Fibroblast of lung (primary cell): ENCODE measurements at regions not wholly inside any gene's neighbourhood (a gene's known extent, or its start where the extent isn't known, plus 50 kb on each side); places are given as distances from the start of the nearest gene placed in this dataset.

Source experiments
- DNase-seq, 2 donors: peaks; one replicate each; pipeline versions ENCODE4 v3.0.0 to v3.0.0-alpha.2; 2010; ENCODE audit warnings: low read depth in 2 of 2
- H2AFZ ChIP-seq: 2 replicates; pipeline ENCODE4 v1.5.1; 2012; ENCODE audit warnings: low read length, control low read depth, inconsistent platforms
- H3K27ac ChIP-seq: 2 replicates; pipeline ENCODE4 v1.5.1; 2011; ENCODE audit warnings: low read length, control low read depth; ENCODE audit not compliant: insufficient read depth
- H3K27me3 ChIP-seq: 2 replicates; pipeline ENCODE4 v1.5.1; 2011; ENCODE audit warnings: mild to moderate bottlenecking, low read length; ENCODE audit not compliant: control insufficient read depth, insufficient read depth
- H3K36me3 ChIP-seq: 2 replicates; pipeline ENCODE4 v1.5.1; 2011; ENCODE audit warnings: low read length; ENCODE audit not compliant: control insufficient read depth, insufficient read depth
- H3K4me1 ChIP-seq: 2 replicates; pipeline ENCODE4 v1.5.1; 2011; ENCODE audit warnings: low read length; ENCODE audit not compliant: control insufficient read depth, insufficient read depth; ENCODE audit errors: extremely low read depth
- H3K4me2 ChIP-seq: 2 replicates; pipeline ENCODE4 v1.5.1; 2011; ENCODE audit warnings: low read length, control low read depth; ENCODE audit not compliant: insufficient read depth; ENCODE audit errors: extremely low read depth
- H3K4me3 ChIP-seq, 4 experiments: fragments of 200-600 bp in 1 of 4; sonication (generic) in 1 of 4; replicated peaks in 1 of 4; 2 replicates each; pipeline ENCODE4 v1.5.1; 2011 to 2016; ENCODE audit warnings: low read length in 4 of 4, low read depth in 3 of 4, mild to moderate bottlenecking in 3 of 4, control low read depth in 2 of 4, inconsistent platforms in 1 of 4, mixed read lengths in 1 of 4; ENCODE audit not compliant: insufficient read depth in 1 of 4; ENCODE audit errors: control extremely low read depth in 1 of 4
- H3K79me2 ChIP-seq: 2 replicates; pipeline ENCODE4 v1.5.1; 2012; ENCODE audit warnings: mild to moderate bottlenecking, low read length, inconsistent platforms; ENCODE audit not compliant: control insufficient read depth, insufficient read depth
- H3K9ac ChIP-seq: 2 replicates; pipeline ENCODE4 v1.5.1; 2011; ENCODE audit warnings: mild to moderate bottlenecking, low read length, control low read depth; ENCODE audit not compliant: insufficient read depth
- H3K9me3 ChIP-seq: 2 replicates; pipeline ENCODE4 v1.5.1; 2012; ENCODE audit warnings: low read depth, low read length; ENCODE audit not compliant: control insufficient read depth, insufficient read depth
- H4K20me1 ChIP-seq: 2 replicates; pipeline ENCODE4 v1.5.1; 2011; ENCODE audit warnings: low read length; ENCODE audit not compliant: control insufficient read depth, insufficient read depth; ENCODE audit errors: extremely low read depth
- EZH2 ChIP-seq: IDR thresholded peaks from 2 replicates; pipeline ENCODE4 v1.5.1; 2012; ENCODE audit warnings: low read length, control low read depth, mild to moderate bottlenecking; ENCODE audit errors: missing control alignments
- TF ChIP-seq, protein P1 (sequence below), 2 donors: IDR thresholded peaks in 1 of 2; conservative IDR thresholded peaks in 1 of 2; 1 replicate in 1 of 2; 2 replicates in 1 of 2; pipeline ENCODE4 v1.5.1; 2011 to 2012; ENCODE audit warnings: low read length in 2 of 2, control low read depth in 1 of 2, inconsistent platforms in 1 of 2, low read depth in 1 of 2, mild to moderate bottlenecking in 1 of 2

DNA sequence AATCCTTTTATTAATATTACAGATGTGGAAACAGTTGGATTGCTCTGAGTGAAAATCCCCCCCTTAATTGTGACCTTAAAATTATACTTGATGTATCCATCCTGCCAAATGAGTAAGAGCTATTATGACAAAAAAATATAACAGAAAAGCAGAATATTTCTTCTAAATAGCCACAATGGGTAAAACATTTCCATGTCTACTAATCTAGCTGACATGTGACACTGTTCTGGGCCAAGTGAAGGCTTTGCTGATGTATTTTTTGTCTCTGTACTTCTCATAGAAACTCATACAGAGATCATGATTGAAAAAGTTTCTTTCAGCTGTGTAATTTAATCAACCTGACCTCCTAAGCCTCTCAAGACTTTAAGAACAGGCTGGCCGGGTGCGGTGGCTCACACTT is 569.1 kb upstream of the ZFP42 start:
- H3K27ac ChIP-seq: no peak overlapping the region
- no peaks in the 10 kb centered on the region for H3K36me3 ChIP-seq
- no peaks in the 10 kb centered on the region for H3K4me1 ChIP-seq
- no peak for DNase-seq
- TF ChIP-seq EZH2: no peak
- TF ChIP-seq, protein P1, sequence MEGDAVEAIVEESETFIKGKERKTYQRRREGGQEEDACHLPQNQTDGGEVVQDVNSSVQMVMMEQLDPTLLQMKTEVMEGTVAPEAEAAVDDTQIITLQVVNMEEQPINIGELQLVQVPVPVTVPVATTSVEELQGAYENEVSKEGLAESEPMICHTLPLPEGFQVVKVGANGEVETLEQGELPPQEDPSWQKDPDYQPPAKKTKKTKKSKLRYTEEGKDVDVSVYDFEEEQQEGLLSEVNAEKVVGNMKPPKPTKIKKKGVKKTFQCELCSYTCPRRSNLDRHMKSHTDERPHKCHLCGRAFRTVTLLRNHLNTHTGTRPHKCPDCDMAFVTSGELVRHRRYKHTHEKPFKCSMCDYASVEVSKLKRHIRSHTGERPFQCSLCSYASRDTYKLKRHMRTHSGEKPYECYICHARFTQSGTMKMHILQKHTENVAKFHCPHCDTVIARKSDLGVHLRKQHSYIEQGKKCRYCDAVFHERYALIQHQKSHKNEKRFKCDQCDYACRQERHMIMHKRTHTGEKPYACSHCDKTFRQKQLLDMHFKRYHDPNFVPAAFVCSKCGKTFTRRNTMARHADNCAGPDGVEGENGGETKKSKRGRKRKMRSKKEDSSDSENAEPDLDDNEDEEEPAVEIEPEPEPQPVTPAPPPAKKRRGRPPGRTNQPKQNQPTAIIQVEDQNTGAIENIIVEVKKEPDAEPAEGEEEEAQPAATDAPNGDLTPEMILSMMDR (conservative IDR thresholded peaks at IDR 0.05 in 1 of 2, IDR thresholded peaks at IDR 0.05 in 1 of 2; ENCODE audit: low read depth in 1 of 2, low read length in 2 of 2): no peak
- H3K79me2 ChIP-seq: no peaks in the 10 kb centered on the region
- H3K9me3 ChIP-seq: no peaks in the 10 kb centered on the region
- H3K4me3 ChIP-seq: no peak overlapping the region
- no peak overlapping the region for H3K4me2 ChIP-seq
- H3K9ac ChIP-seq: no peak overlapping the region
- no peak overlapping the region for H2AFZ ChIP-seq
- no peaks in the 10 kb centered on the region for H3K27me3 ChIP-seq
- H4K20me1 ChIP-seq: no peaks in the 10 kb centered on the region

DNA sequence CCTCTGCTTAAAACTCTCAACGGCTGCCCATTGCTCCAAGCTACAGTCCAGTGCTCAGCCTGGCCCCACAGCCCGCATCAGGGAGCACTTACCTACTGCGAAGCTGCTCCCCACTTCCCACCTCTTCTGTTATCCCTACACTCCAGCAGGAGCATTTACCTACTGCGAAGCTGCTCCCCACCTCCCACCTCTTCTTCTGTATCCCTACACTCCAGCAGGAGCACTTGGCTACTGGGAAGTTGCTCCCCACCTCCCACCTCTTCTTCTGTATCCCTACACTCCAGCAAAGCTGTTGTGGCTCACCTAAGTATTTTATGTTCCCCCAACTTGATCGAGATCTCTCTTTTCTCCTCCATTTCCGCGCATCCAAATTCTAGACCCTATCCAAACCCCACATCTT is 563.3 kb upstream of the ZFP42 start:
- Histone ChIP-seq H3K36me3 (no peaks in the 10 kb centered on the region), H3K27ac (no peak overlapping the region), H3K4me3 (no peak overlapping the region)

GRCh38 chr4:187433141-187433540 is 562.4 kb upstream of the ZFP42 start:
- H2AFZ ChIP-seq: no peak overlapping the region
- TF ChIP-seq, protein P1 (conservative IDR thresholded peaks at IDR 0.05 in 1 of 2, IDR thresholded peaks at IDR 0.05 in 1 of 2; ENCODE audit: low read depth in 1 of 2, low read length in 2 of 2): no peak
- no peak for TF ChIP-seq EZH2
- no peaks in the 10 kb centered on the region for H3K4me1 ChIP-seq
- H3K79me2 ChIP-seq: no peaks in the 10 kb centered on the region
- no peak overlapping the region for H3K9ac ChIP-seq
- no peak for DNase-seq
- H3K4me3 ChIP-seq: no peak overlapping the region
- H3K27me3 ChIP-seq: no peaks in the 10 kb centered on the region
- no peaks in the 10 kb centered on the region for H3K9me3 ChIP-seq
- H3K36me3 ChIP-seq: no peaks in the 10 kb centered on the region
- no peak overlapping the region for H3K27ac ChIP-seq
- H4K20me1 ChIP-seq: no peaks in the 10 kb centered on the region
- H3K4me2 ChIP-seq: no peak overlapping the region

More for the DNA sequence above, 563.3 kb upstream of the ZFP42 start:
- Histone ChIP-seq H3K27me3 (no peaks in the 10 kb centered on the region), H3K79me2 (no peaks in the 10 kb centered on the region), H3K9me3 (no peaks in the 10 kb centered on the region), H3K9ac (no peak overlapping the region), H4K20me1 (no peaks in the 10 kb centered on the region), H3K4me1 (no peaks in the 10 kb centered on the region), H3K4me2 (no peak overlapping the region), H2AFZ (no peak overlapping the region)
- no peak for DNase-seq
- TF ChIP-seq, protein P1 (conservative IDR thresholded peaks at IDR 0.05 in 1 of 2, IDR thresholded peaks at IDR 0.05 in 1 of 2; ENCODE audit: low read depth in 1 of 2, low read length in 2 of 2): no peak
- TF ChIP-seq EZH2: no peak
